ENCODE measurements at regions not wholly inside any gene's neighbourhood (a gene's known extent, or its start where the extent isn't known, plus 50 kb on each side); places are given as distances from the start of the nearest gene placed in this dataset.
"Not testable (repeated sequence)": the region's sequence is repeated elsewhere in the genome, so short reads cannot be mapped to it uniquely, and the experiment has no call there.

- FAIRE-seq; in situ Hi-C loops (cut with MboI): not testable (repeated sequence)
Observed at GRCh38 chr20:30916404-30916803, 341.1 kb upstream of the DEFB115 start.

GRCh38 chr20:30919514-30920188, 337.8 kb upstream of the DEFB115 start:
- WGBS (ENCODE audit: insufficient coverage, insufficient replicate concordance, low lambda C conversion rate, missing lambda C conversion rate) = 50% methylated on average over 25 of the region's 31 CpGs
- CTCF ChIA-PET = no interaction called here
- SMC1A ChIA-PET (ENCODE audit: uncharacterized antibody, unreplicated experiment) = no interaction called here
- Histone ChIP-seq H3K9ac (ENCODE audit: control insufficient read depth, insufficient read depth, low read length) (no peak overlapping the region), H3K9me3 (replicated peaks; ENCODE audit: control insufficient read depth, insufficient read depth, low read length) (no peaks in the 10 kb centered on the region; the same call in 2 of the 3 replicates), H4K20me1 (ENCODE audit: control insufficient read depth, insufficient read depth) (no peaks in the 10 kb centered on the region), H3K4me2 (ENCODE audit: control insufficient read depth, insufficient read depth) (no peak overlapping the region), H3K4me3 (no peak overlapping the region), H3K4me1 (ENCODE audit: control insufficient read depth, insufficient read depth, low read length) (no peaks in the 10 kb centered on the region), H2AFZ (ENCODE audit: control insufficient read depth, low read depth, low read length) (no peak overlapping the region), H3K27me3 (replicated peaks in 1 of 2; ENCODE audit: control insufficient read depth in 2 of 2, insufficient read depth in 2 of 2, low read length in 1 of 2) (no peaks in the 10 kb centered on the region), H3K36me3 (ENCODE audit: control insufficient read depth in 2 of 2, insufficient read depth in 2 of 2, low read length in 1 of 2) (no peaks in the 10 kb centered on the region), H3K79me2 (ENCODE audit: control insufficient read depth, insufficient read depth, low read length) (no peaks in the 10 kb centered on the region), H3K27ac (ENCODE audit: control insufficient read depth, insufficient read depth) (no peak overlapping the region)
- in situ Hi-C loops (cut with MboI) = no loop called here
- DNase-seq (ENCODE audit: low read depth, low spot score) (no peak), FAIRE-seq (no peak), ATAC-seq (no peak)
- RAD21 ChIA-PET (ENCODE audit: unreplicated experiment) = no interaction called here
- POLR2A ChIA-PET = no interaction called here
- BruUV-seq (replicated peaks) = no TSS peak
- intact Hi-C loops (cut with micrococcal nuclease; ENCODE audit: unreplicated experiment) = no loop called here
- TF ChIP-seq CHD4 (IDR thresholded peaks at IDR 0.05) (no peak), CREB1 (IDR thresholded peaks at IDR 0.05; ENCODE audit: low read depth) (no peak), CUX1 (IDR thresholded peaks at IDR 0.05; ENCODE audit: insufficient replicate concordance, low read depth, low read length) (no peak), PML (IDR thresholded peaks at IDR 0.05; ENCODE audit: low read length) (no peak), RUNX3 (IDR thresholded peaks at IDR 0.05; ENCODE audit: low read length) (no peak), CTCF (IDR thresholded peaks at IDR 0.05 in 2 of 3, conservative IDR thresholded peaks at IDR 0.05 in 1 of 3; ENCODE audit: control insufficient read depth in 2 of 3, extremely low read depth in 1 of 3, insufficient read depth in 1 of 3, low read depth in 3 of 3, low read length in 3 of 3) (no peak), E4F1 (IDR thresholded peaks at IDR 0.05; ENCODE audit: borderline replicate concordance, partially characterized antibody) (no peak)

More at GRCh38 chr20:30916404-30916803, 341.1 kb upstream of the DEFB115 start:
- H2AFZ ChIP-seq (ENCODE audit: control insufficient read depth, low read depth, low read length); ATAC-seq; H3K4me2 ChIP-seq (ENCODE audit: control insufficient read depth, insufficient read depth); H3K36me3 ChIP-seq (ENCODE audit: control insufficient read depth in 2 of 2, insufficient read depth in 2 of 2, low read length in 1 of 2); H3K27me3 ChIP-seq (replicated peaks in 1 of 2; ENCODE audit: control insufficient read depth in 2 of 2, insufficient read depth in 2 of 2, low read length in 1 of 2); H3K9ac ChIP-seq (ENCODE audit: control insufficient read depth, insufficient read depth, low read length); SMC1A ChIA-PET (ENCODE audit: uncharacterized antibody, unreplicated experiment); intact Hi-C loops (cut with micrococcal nuclease; ENCODE audit: unreplicated experiment); H3K27ac ChIP-seq (ENCODE audit: control insufficient read depth, insufficient read depth); H3K79me2 ChIP-seq (ENCODE audit: control insufficient read depth, insufficient read depth, low read length); RAD21 ChIA-PET (ENCODE audit: unreplicated experiment); H4K20me1 ChIP-seq (ENCODE audit: control insufficient read depth, insufficient read depth); CTCF ChIA-PET; H3K9me3 ChIP-seq (replicated peaks; ENCODE audit: control insufficient read depth, insufficient read depth, low read length); H3K4me1 ChIP-seq (ENCODE audit: control insufficient read depth, insufficient read depth, low read length); DNase-seq (ENCODE audit: low read depth, low spot score); BruUV-seq (replicated peaks); H3K4me3 ChIP-seq; POLR2A ChIA-PET: not testable (repeated sequence)
- 36% methylated on average over 5 of the region's 5 CpGs for WGBS (ENCODE audit: insufficient coverage, insufficient replicate concordance, low lambda C conversion rate, missing lambda C conversion rate)

All from GM12878 (cell line).